Right cardiac atrium (tissue), 5 donors: ENCODE measurements at regions not wholly inside any gene's neighbourhood (a gene's known extent, or its start where the extent isn't known, plus 50 kb on each side); places are given as distances from the start of the nearest gene placed in this dataset.
A peak's percentile ranks its signal among the peaks of the same experiment; 100 is the strongest.
"Not testable (repeated sequence)": the region's sequence is repeated elsewhere in the genome, so short reads cannot be mapped to it uniquely, and the experiment has no call there.

Experiments used
- ATAC-seq, 2 donors: fragments of 200-7000 bp; cut with Tn5 transposase; one replicate each; pipeline versions ENCODE4 v1.8.0 to v1.9.1; 2020; ENCODE audit warnings: moderate library complexity in 2 of 2, mild to moderate bottlenecking in 1 of 2
- DNase-seq, 3 donors: peaks; one replicate each; pipeline ENCODE4 v3.0.0-alpha.2; 2020
- H3K27ac ChIP-seq: one replicate; pipeline ENCODE4 v1.5.1; 2013; ENCODE audit warnings: mild to moderate bottlenecking, low read length, control low read depth, moderate library complexity
- H3K27me3 ChIP-seq: one replicate; pipeline ENCODE4 v1.6.1; 2013; ENCODE audit not compliant: control insufficient read depth, insufficient read depth
- H3K4me1 ChIP-seq: one replicate; pipeline ENCODE4 v1.6.1; 2013; ENCODE audit warnings: low read length; ENCODE audit not compliant: control insufficient read depth, insufficient read depth
- H3K4me3 ChIP-seq: one replicate; pipeline ENCODE4 v1.5.1; 2013; ENCODE audit warnings: low read length, control low read depth
- H3K9me3 ChIP-seq: one replicate; pipeline ENCODE4 v1.6.1; 2013; ENCODE audit warnings: low read length; ENCODE audit not compliant: control insufficient read depth
- WGBS: extraction: QIAGEN DNeasy Blood & Tissue Kit; methylation state at CpG from one replicate; pipeline ENCODE4 v1.1.7; 2013; 5-methylcytosine and 5-hydroxymethylcytosine counted together
- intact Hi-C, 4 donors: fragments of 100-400 bp; cut with DNase I; formaldehyde crosslinking; loops; one replicate each; pipeline versions ENCODE4 v1.11.0 to v1.14.0; 2022 to 2023
- donor health status: healthy with polysubstance abuse.
- donor health status: DM: no; HTN: yes; CAD: no.
- donor health status: DM: no; HTN: no; CAD: no.
- donor health status: DM: no; HTN: yes; CAD: no; lungs with severe emphysema.
- donor health status: DM: yes; HTN: yes; CAD: no.

DNA sequence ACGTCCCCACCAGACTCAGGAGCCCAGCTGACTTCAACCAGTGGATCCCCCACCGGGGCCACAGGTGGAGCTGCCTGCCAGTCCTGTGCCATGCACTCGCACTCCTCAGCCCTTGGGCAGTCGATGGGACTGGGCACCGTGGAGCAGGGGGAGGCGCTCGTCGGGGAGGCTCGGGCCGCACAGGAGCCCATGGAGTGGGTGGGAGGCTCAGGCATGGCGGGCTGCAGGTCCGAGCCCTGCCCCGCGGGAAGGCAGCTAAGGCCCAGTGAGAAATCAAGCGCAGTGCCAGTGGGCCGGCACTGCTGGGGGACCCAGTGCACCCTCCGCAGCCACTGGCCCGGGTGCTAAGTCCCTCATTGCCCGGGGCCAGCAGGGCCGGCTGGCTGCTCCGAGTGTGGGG lies 52.3 kb upstream of the LRRC30 start:
- not testable (repeated sequence) for H3K4me1 ChIP-seq, DNase-seq, H3K4me3 ChIP-seq, H3K27ac ChIP-seq, ATAC-seq, H3K27me3 ChIP-seq, H3K9me3 ChIP-seq
- intact Hi-C loops, result loop anchor here in 3 of 4 donors (10.0 kb wide), 2 partner anchors 254 to 264 kb away; no protein-coding TSS in a partner anchor
- 95% methylated on average over 21 of the region's 21 CpGs for WGBS

DNA sequence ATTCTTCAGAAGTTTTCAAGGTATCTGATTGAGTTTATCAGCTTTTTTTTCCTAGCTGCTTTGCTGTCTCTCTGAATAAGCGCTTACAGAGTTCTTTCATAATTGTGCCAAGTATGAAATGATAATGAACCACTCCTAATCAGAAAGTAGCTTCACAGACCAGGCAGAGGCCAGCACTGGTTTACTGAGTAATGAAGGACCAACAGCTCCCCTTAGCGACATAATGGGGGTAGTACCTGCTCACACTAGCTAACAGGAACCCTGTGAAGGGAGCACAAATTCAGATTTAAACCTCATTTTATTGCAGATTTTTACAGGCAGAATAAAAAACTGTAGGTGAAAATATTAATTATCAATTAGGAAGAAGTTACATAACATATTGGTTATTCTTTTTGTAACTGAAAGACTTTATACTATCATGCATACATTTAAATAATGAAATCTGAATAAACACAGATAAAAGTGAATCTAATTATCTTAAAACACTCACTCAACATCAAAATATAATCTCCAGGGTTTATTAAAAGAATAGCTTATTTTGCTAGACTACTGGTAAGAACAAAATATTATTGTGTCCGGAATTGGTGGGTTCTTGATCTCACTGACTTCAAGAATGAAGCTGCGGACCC lies 53.7 kb upstream of the LRRC30 start:
- Histone ChIP-seq H3K9me3 (no peaks in the 10 kb centered on the region), H3K27ac (no peak overlapping the region), H3K27me3 (no peaks in the 10 kb centered on the region), H3K4me1 (no peaks in the 10 kb centered on the region), H3K4me3 (no peak overlapping the region)
- 44% methylated on average over 4 of the region's 4 CpGs for WGBS
- DNase-seq, result peak in 2 of 3 donors; percentile 29 to 56
- peak; percentile 88 to 94 for ATAC-seq
- intact Hi-C loops, result loop anchor here in 3 of 4 donors (10.0 kb wide), 2 partner anchors 252 to 262 kb away; no protein-coding TSS in a partner anchor

GRCh38 chr18:7174344-7175095 lies 56.4 kb upstream of the LRRC30 start:
- Histone ChIP-seq H3K27ac (no peak overlapping the region), H3K27me3 (no peaks in the 10 kb centered on the region), H3K4me3 (no peak overlapping the region), H3K4me1 (no peaks in the 10 kb centered on the region), H3K9me3 (no peaks in the 10 kb centered on the region)
- peak in 1 of 3 donors; percentile 44 for DNase-seq
- peak; percentile 33 to 44 for ATAC-seq
- 72% methylated on average over 14 of the region's 14 CpGs for WGBS
- intact Hi-C loops, result loop anchor here in 3 of 4 donors (10.0 kb wide), 2 partner anchors 250 to 260 kb away; no protein-coding TSS in a partner anchor

- H3K27ac ChIP-seq, result no peak overlapping the region
- intact Hi-C loops, result loop anchor here in 3 of 4 donors (10.0 kb wide), 2 partner anchors 248 to 258 kb away; no protein-coding TSS in a partner anchor
- H3K4me3 ChIP-seq, result no peak overlapping the region
- H3K4me1 ChIP-seq, result no peaks in the 10 kb centered on the region
- H3K27me3 ChIP-seq, result no peaks in the 10 kb centered on the region
- no peaks in the 10 kb centered on the region for H3K9me3 ChIP-seq
- no peak for DNase-seq
- WGBS, result 91% methylated on average over 15 of the region's 15 CpGs
- ATAC-seq, result no peak
Measured at GRCh38 chr18:7173216-7173615, 55.6 kb upstream of the LAMA1 start.

DNA sequence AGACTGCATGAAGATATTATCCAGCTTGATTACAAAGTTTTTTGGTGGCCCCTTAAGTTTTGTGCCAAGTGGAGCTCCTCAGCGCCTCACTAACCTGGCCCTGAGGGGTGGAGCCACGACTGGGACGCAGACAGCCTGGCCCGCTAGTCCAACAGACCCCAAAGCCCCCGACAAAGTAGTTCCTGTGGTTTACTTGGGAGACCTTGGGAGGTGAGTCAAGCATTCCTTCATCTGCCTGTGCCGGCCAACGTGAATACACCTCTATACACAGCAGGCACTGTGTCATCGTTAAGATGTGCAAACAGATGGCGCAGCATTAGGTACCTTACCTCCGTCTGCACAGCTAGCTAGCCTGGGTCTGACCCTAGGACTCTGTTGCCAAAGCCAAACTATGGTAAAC lies 55.0 kb upstream of the LAMA1 start:
- DNase-seq (no peak), ATAC-seq (no peak)
- Histone ChIP-seq H3K9me3 (no peaks in the 10 kb centered on the region), H3K4me3 (no peak overlapping the region), H3K27me3 (no peaks in the 10 kb centered on the region), H3K4me1 (no peaks in the 10 kb centered on the region), H3K27ac (no peak overlapping the region)
- intact Hi-C loops, result loop anchor here in 3 of 4 donors (10.0 kb wide), 2 partner anchors 248 to 258 kb away; no protein-coding TSS in a partner anchor
- 79% methylated on average over 10 of the region's 10 CpGs for WGBS

DNA sequence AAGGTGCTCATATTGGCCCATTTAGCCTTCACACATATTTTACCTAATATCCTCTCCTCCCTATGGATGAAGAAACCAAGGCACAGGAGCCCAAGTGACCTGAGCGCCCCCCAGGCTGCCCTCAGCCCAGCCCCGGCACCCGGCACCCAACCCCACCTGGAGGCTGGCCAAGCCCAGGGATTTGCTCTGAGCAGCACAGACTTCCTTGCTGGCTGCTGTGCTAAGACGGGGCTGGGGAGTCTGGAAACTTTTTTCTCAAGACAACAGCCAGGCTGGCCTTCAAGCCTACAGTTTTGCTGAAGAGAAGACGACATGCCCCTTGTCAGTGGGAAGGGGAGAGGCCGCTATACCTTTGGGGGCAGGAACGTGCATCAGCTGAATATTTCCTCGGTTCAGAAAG lies 52.7 kb upstream of the LAMA1 start:
- DNase-seq, result no peak
- Histone ChIP-seq H3K4me1 (no peaks in the 10 kb centered on the region), H3K4me3 (no peak overlapping the region), H3K27ac (no peak overlapping the region), H3K9me3 (no peaks in the 10 kb centered on the region), H3K27me3 (no peaks in the 10 kb centered on the region)
- WGBS, result 33% methylated on average over 8 of the region's 8 CpGs
- no peak for ATAC-seq
- intact Hi-C loops, result loop anchor here in 3 of 4 donors (10.0 kb wide), 2 partner anchors 245 to 255 kb away; no protein-coding TSS in a partner anchor

- no peak for ATAC-seq
- no peaks in the 10 kb centered on the region for H3K9me3 ChIP-seq
- DNase-seq, result no peak
- WGBS, result 80% methylated on average over 11 of the region's 11 CpGs
- intact Hi-C loops, result no loop called here
- no peak overlapping the region for H3K4me3 ChIP-seq
- H3K27ac ChIP-seq, result no peak overlapping the region
- H3K27me3 ChIP-seq, result no peaks in the 10 kb centered on the region
- no peaks in the 10 kb centered on the region for H3K4me1 ChIP-seq
Measured at GRCh38 chr18:7169601-7170000, 52.0 kb upstream of the LAMA1 start.

DNA sequence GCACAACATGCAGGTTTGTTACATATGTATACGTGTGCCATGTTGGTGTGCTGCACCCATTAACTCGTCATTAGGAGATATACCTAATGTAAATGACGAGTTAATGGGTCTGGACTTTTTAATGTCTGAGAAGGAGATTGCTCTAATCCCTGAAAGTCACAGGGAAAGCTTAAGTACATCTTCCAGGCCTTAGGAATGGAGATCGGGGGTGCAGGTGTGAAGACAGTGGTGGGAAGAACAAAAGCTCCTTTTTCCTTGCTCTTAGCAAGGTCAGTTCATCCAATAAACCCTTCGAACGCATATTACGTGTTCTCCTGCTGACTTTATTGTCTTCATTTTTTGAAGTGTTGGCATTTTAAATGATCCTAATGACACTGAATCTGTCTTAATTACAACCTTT lies 50.8 kb upstream of the LAMA1 start:
- H3K27me3 ChIP-seq, result no peaks in the 10 kb centered on the region
- no peak for ATAC-seq
- H3K4me3 ChIP-seq, result no peak overlapping the region
- intact Hi-C loops, result no loop called here
- WGBS, result 88% methylated on average over 7 of the region's 7 CpGs
- H3K9me3 ChIP-seq, result no peaks in the 10 kb centered on the region
- no peak for DNase-seq
- no peaks in the 10 kb centered on the region for H3K4me1 ChIP-seq
- H3K27ac ChIP-seq, result no peak overlapping the region
